Suprapubic skin (tissue), 3 donors: ENCODE measurements at regions not wholly inside any gene's neighbourhood (a gene's known extent, or its start where the extent isn't known, plus 50 kb on each side); places are given as distances from the start of the nearest gene placed in this dataset.

Experiments used
- POLR2AphosphoS5 ChIP-seq, 3 donors: sonication (generic); formaldehyde crosslinking; IDR thresholded peaks; one replicate each; pipeline ENCODE4 v1.6.1; 2017; ENCODE audit warnings: antibody characterized with exemption in 3 of 3
- TF ChIP-seq, protein P1 (sequence below), 2 donors: fragments of 200-600 bp in 1 of 2; fragments of 450-650 bp in 1 of 2; sonication (generic) in 1 of 2; IDR thresholded peaks; one replicate each; pipeline ENCODE4 v1.5.1; 2016 to 2019; ENCODE audit warnings: antibody characterized with exemption in 2 of 2, mild to moderate bottlenecking in 1 of 2, moderate library complexity in 1 of 2

- TF ChIP-seq, protein P1, sequence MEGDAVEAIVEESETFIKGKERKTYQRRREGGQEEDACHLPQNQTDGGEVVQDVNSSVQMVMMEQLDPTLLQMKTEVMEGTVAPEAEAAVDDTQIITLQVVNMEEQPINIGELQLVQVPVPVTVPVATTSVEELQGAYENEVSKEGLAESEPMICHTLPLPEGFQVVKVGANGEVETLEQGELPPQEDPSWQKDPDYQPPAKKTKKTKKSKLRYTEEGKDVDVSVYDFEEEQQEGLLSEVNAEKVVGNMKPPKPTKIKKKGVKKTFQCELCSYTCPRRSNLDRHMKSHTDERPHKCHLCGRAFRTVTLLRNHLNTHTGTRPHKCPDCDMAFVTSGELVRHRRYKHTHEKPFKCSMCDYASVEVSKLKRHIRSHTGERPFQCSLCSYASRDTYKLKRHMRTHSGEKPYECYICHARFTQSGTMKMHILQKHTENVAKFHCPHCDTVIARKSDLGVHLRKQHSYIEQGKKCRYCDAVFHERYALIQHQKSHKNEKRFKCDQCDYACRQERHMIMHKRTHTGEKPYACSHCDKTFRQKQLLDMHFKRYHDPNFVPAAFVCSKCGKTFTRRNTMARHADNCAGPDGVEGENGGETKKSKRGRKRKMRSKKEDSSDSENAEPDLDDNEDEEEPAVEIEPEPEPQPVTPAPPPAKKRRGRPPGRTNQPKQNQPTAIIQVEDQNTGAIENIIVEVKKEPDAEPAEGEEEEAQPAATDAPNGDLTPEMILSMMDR (IDR thresholded peaks at IDR 0.05) = no peak
- TF ChIP-seq POLR2AphosphoS5 (IDR thresholded peaks at IDR 0.05) = no peak
Measured at GRCh38 chr7:25625306-25625992, 397.2 kb upstream of the NPVF start.
